Testis (tissue), 2 donors: ENCODE measurements at regions not wholly inside any gene's neighbourhood (a gene's known extent, or its start where the extent isn't known, plus 50 kb on each side); places are given as distances from the start of the nearest gene placed in this dataset.

Source experiments
- DNase-seq: peaks from one replicate; pipeline ENCODE4 v3.0.0-alpha.2; 2019
- H3K27ac ChIP-seq, 2 donors: fragments of 200-600 bp; sonication (generic); one replicate each; pipeline ENCODE4 v1.5.1; 2019
- H3K27me3 ChIP-seq: fragments of 200-600 bp; sonication (generic); one replicate; pipeline ENCODE4 v1.5.1; 2019
- H3K36me3 ChIP-seq: fragments of 200-600 bp; sonication (generic); one replicate; pipeline ENCODE4 v1.5.1; 2017; ENCODE audit warnings: low read depth; ENCODE audit errors: missing control alignments
- H3K4me1 ChIP-seq: fragments of 200-600 bp; sonication (generic); one replicate; pipeline ENCODE4 v1.5.1; 2019
- H3K4me3 ChIP-seq, 2 donors: fragments of 200-600 bp; sonication (generic); one replicate each; pipeline ENCODE4 v1.5.1; 2017 to 2019
- H3K9me3 ChIP-seq: fragments of 200-600 bp; sonication (generic); one replicate; pipeline ENCODE4 v1.5.1; 2017
- CTCF ChIP-seq, 3 experiments: fragments of 450-650 bp in 2 of 3; fragments of 200-600 bp in 1 of 3; sonication (generic) in 1 of 3; IDR thresholded peaks; one replicate each; pipeline ENCODE4 v1.5.1; 2016 to 2019; ENCODE audit warnings: antibody characterized with exemption in 3 of 3, mild to moderate bottlenecking in 2 of 3, moderate library complexity in 1 of 3
- POLR2A ChIP-seq: fragments of 450-650 bp; IDR thresholded peaks from one replicate; pipeline ENCODE4 v1.6.1; 2017; ENCODE audit warnings: antibody characterized with exemption, mild to moderate bottlenecking, moderate library complexity
- WGBS, 2 donors: methylation state at CpG; one replicate each; pipeline ENCODE4 v1.1.5; 2018; 5-methylcytosine and 5-hydroxymethylcytosine counted together
- intact Hi-C: fragments of 100-400 bp; cut with DNase I; formaldehyde crosslinking; loops from one replicate; pipeline ENCODE4 v1.15.1; 2023; ENCODE audit warnings: low total_unique reads

DNA sequence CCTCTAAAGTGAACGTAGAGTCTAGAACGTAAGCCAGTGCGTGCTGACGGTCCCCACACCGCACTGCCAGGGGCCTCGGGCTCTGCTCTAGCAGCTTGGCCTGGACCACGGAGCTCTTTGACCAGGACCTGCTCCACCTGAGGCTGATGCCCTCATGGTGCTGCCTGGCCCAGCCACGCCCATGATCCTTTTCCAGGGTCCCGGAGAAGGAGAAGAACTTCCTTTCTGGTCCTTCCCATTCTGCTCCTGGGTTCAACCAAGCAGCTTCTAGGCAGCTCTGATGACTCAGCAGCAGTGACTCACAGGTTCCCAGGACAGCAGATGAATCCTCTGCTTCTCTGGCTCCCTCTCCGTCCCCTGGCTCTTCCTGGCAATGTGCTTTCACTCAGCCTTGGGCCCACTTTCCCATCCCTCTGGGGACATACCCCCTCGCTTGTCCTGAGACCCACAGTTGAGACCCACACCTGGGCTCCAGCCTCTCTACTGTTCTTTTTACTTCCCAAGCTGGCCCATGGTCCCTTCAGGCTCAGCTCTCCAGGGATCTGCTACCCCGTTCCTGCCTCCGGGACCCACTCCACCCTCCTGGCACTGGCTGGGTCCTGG, 246.3 kb upstream of the RAB4A start:
- TF ChIP-seq CTCF (IDR thresholded peaks at IDR 0.05) (no peak), POLR2A (no peak)
- Histone ChIP-seq H3K4me3 (no peak overlapping the region), H3K4me1 (peaks cover 57% of the 10 kb centered on the region), H3K9me3 (no peaks in the 10 kb centered on the region), H3K27me3 (no peaks in the 10 kb centered on the region), H3K36me3 (no peaks in the 10 kb centered on the region), H3K27ac (peak overlapping the region; percentile 32 to 66)
- DNase-seq = peak; percentile 61
- WGBS, 2 donors = 68 to 86% methylated on average over 4 to 13 of the region's 13 CpGs
- intact Hi-C loops = no loop called here

- peak overlapping the region; percentile 32 to 66 for H3K27ac ChIP-seq
- no peaks in the 10 kb centered on the region for H3K36me3 ChIP-seq
- no peaks in the 10 kb centered on the region for H3K9me3 ChIP-seq
- no peak for DNase-seq
- peaks cover 52% of the 10 kb centered on the region for H3K4me1 ChIP-seq
- H3K27me3 ChIP-seq = no peaks in the 10 kb centered on the region
- H3K4me3 ChIP-seq = no peak overlapping the region
- TF ChIP-seq POLR2A (no peak), CTCF (IDR thresholded peaks at IDR 0.05) (no peak)
- WGBS, 2 donors = 77 to 78% methylated on average over 2 of the region's 2 CpGs
- intact Hi-C loops = no loop called here
Observed at GRCh38 chr1:229025576-229025975, 245.3 kb upstream of the RAB4A start.

GRCh38 chr1:229027158-229027557, 243.8 kb upstream of the RAB4A start:
- intact Hi-C loops = no loop called here
- H3K9me3 ChIP-seq = no peaks in the 10 kb centered on the region
- H3K4me1 ChIP-seq = peaks cover 60% of the 10 kb centered on the region
- H3K27ac ChIP-seq = peak overlapping the region; percentile 32 to 66
- no peaks in the 10 kb centered on the region for H3K36me3 ChIP-seq
- H3K4me3 ChIP-seq = no peak overlapping the region
- 67 to 70% methylated on average over 4 to 5 of the region's 5 CpGs for WGBS, 2 donors
- no peaks in the 10 kb centered on the region for H3K27me3 ChIP-seq
- TF ChIP-seq CTCF (IDR thresholded peaks at IDR 0.05) (no peak), POLR2A (no peak)
- DNase-seq = no peak

- DNase-seq = no peak
- Histone ChIP-seq H3K27me3 (no peaks in the 10 kb centered on the region), H3K27ac (peak overlapping the region; percentile 32 to 66), H3K4me1 (peaks cover 62% of the 10 kb centered on the region), H3K36me3 (no peaks in the 10 kb centered on the region), H3K9me3 (no peaks in the 10 kb centered on the region), H3K4me3 (no peak overlapping the region)
- intact Hi-C loops = no loop called here
- WGBS, 2 donors = 51 to 54% methylated on average over 8 of the region's 8 CpGs
- no peak for TF ChIP-seq POLR2A
- no peak for TF ChIP-seq CTCF (IDR thresholded peaks at IDR 0.05)
Observed at GRCh38 chr1:229027622-229028182, 243.2 kb upstream of the RAB4A start.

- DNase-seq = no peak
- intact Hi-C loops = no loop called here
- WGBS, 2 donors = 81% methylated on average over 8 to 11 of the region's 11 CpGs
- Histone ChIP-seq H3K36me3 (no peaks in the 10 kb centered on the region), H3K27me3 (no peaks in the 10 kb centered on the region), H3K27ac (peak overlapping the region in 1 of 2 donors; percentile 50), H3K4me3 (no peak overlapping the region), H3K4me1 (peaks cover 55% of the 10 kb centered on the region), H3K9me3 (no peaks in the 10 kb centered on the region)
- no peak for TF ChIP-seq POLR2A
- TF ChIP-seq CTCF (IDR thresholded peaks at IDR 0.05) = no peak
Observed at GRCh38 chr1:229028544-229028943, 242.4 kb upstream of the RAB4A start.
